H9 (cell line): ENCODE measurements at regions not wholly inside any gene's neighbourhood (a gene's known extent, or its start where the extent isn't known, plus 50 kb on each side); places are given as distances from the start of the nearest gene placed in this dataset.

Source experiments
- DNase-seq: peaks from one replicate; pipeline ENCODE4 v3.0.0-alpha.2; 2017
- H2AFZ ChIP-seq: one replicate; pipeline ENCODE4 v1.6.1; 2013; ENCODE audit warnings: mild to moderate bottlenecking, low read length, control low read depth, moderate library complexity
- H2AK5ac ChIP-seq: 2 replicates; pipeline ENCODE4 v1.6.1; 2013; ENCODE audit warnings: low read length, control low read depth, mixed read lengths; ENCODE audit not compliant: insufficient read length
- H2BK120ac ChIP-seq: one replicate; pipeline ENCODE4 v1.6.1; 2013; ENCODE audit warnings: low read depth, mild to moderate bottlenecking, low read length, control low read depth, inconsistent platforms; ENCODE audit not compliant: poor library complexity, severe bottlenecking
- H2BK12ac ChIP-seq: 2 replicates; pipeline ENCODE4 v1.6.1; 2013; ENCODE audit warnings: low read length, control low read depth, mixed read lengths, low read depth; ENCODE audit not compliant: insufficient read length
- H2BK15ac ChIP-seq: 2 replicates; pipeline ENCODE4 v1.6.1; 2013; ENCODE audit warnings: low read depth, low read length, control low read depth
- H2BK20ac ChIP-seq: one replicate; pipeline ENCODE4 v1.6.1; 2013; ENCODE audit warnings: low read depth, mild to moderate bottlenecking, low read length, control low read depth, inconsistent platforms; ENCODE audit not compliant: poor library complexity, severe bottlenecking
- H2BK5ac ChIP-seq: 2 replicates; pipeline ENCODE4 v1.6.1; 2013; ENCODE audit warnings: low read length, control low read depth, mixed read lengths; ENCODE audit not compliant: insufficient read length
- H3K14ac ChIP-seq: 2 replicates; pipeline ENCODE4 v1.6.1; 2013; ENCODE audit warnings: low read length, control low read depth; ENCODE audit not compliant: insufficient read depth
- H3K18ac ChIP-seq: 2 replicates; pipeline ENCODE4 v1.6.1; 2013; ENCODE audit warnings: low read depth, mild to moderate bottlenecking, mixed read lengths, low read length, control low read depth; ENCODE audit not compliant: insufficient read length
- H3K23ac ChIP-seq: 2 replicates; pipeline ENCODE4 v1.6.1; 2013; ENCODE audit warnings: low read length, control low read depth, mixed read lengths, low read depth; ENCODE audit not compliant: insufficient read length
- H3K23me2 ChIP-seq: 2 replicates; pipeline ENCODE4 v1.6.1; 2013; ENCODE audit warnings: low read depth, mild to moderate bottlenecking, mixed read lengths, low read length, control low read depth; ENCODE audit not compliant: insufficient read length, poor library complexity, severe bottlenecking
- H3K27ac ChIP-seq: 2 replicates; pipeline ENCODE4 v1.5.1; 2013; ENCODE audit warnings: low read length, control low read depth, mixed read lengths, low read depth; ENCODE audit not compliant: insufficient read length
- H3K27me3 ChIP-seq: 2 replicates; pipeline ENCODE4 v1.6.1; 2013; ENCODE audit warnings: low read length, control low read depth, inconsistent platforms; ENCODE audit not compliant: insufficient read depth
- H3K4ac ChIP-seq: 2 replicates; pipeline ENCODE4 v1.6.1; 2013; ENCODE audit warnings: low read depth, mild to moderate bottlenecking, control low read depth, inconsistent platforms, low read length, moderate library complexity
- H3K4me1 ChIP-seq: 2 replicates; pipeline ENCODE4 v1.6.1; 2013; ENCODE audit warnings: low read length, control low read depth, inconsistent platforms; ENCODE audit not compliant: insufficient read depth
- H3K4me2 ChIP-seq: 2 replicates; pipeline ENCODE4 v1.6.1; 2013; ENCODE audit warnings: low read length, control low read depth, mixed read lengths; ENCODE audit not compliant: insufficient read length, insufficient read depth
- H3K56ac ChIP-seq: 2 replicates; pipeline ENCODE4 v1.6.1; 2013; ENCODE audit warnings: low read depth, mild to moderate bottlenecking, mixed read lengths, low read length, control low read depth; ENCODE audit not compliant: insufficient read length
- H3K79me1 ChIP-seq: 2 replicates; pipeline ENCODE4 v1.6.1; 2013; ENCODE audit warnings: low read depth, mild to moderate bottlenecking, moderate library complexity, low read length, control low read depth, inconsistent platforms; ENCODE audit not compliant: insufficient read depth, poor library complexity, severe bottlenecking
- H3K79me2 ChIP-seq: 2 replicates; pipeline ENCODE4 v1.6.1; 2013; ENCODE audit warnings: low read length, control low read depth, inconsistent platforms; ENCODE audit not compliant: insufficient read depth
- H3K9ac ChIP-seq: 2 replicates; pipeline ENCODE4 v1.6.1; 2013; ENCODE audit warnings: low read length, control low read depth, mixed read lengths; ENCODE audit not compliant: insufficient read length; ENCODE audit errors: extremely low read depth
- H3K9me3 ChIP-seq: one replicate; pipeline ENCODE4 v1.6.1; 2013; ENCODE audit warnings: low read depth, low read length, inconsistent platforms; ENCODE audit not compliant: control insufficient read depth
- H3T11ph ChIP-seq: one replicate; pipeline ENCODE4 v1.6.1; 2013; ENCODE audit warnings: mild to moderate bottlenecking, low read length, control low read depth, inconsistent platforms
- H4K20me1 ChIP-seq: one replicate; pipeline ENCODE4 v1.6.1; 2013; ENCODE audit not compliant: control insufficient read depth, insufficient read length, insufficient read depth
- H4K5ac ChIP-seq: 2 replicates; pipeline ENCODE4 v1.6.1; 2013; ENCODE audit warnings: low read depth, mild to moderate bottlenecking, mixed read lengths, low read length, control low read depth; ENCODE audit not compliant: insufficient read length
- H4K8ac ChIP-seq: replicated peaks from 2 replicates; pipeline ENCODE4 v1.6.1; 2013; ENCODE audit warnings: low read length, control low read depth, mixed read lengths, low read depth; ENCODE audit not compliant: insufficient read length
- H4K91ac ChIP-seq: 2 replicates; pipeline ENCODE4 v1.6.1; 2013; ENCODE audit warnings: low read depth, mild to moderate bottlenecking, moderate library complexity, mixed read lengths, low read length, control low read depth; ENCODE audit not compliant: insufficient read length
- H3K27ac Mint-ChIP-seq, 3 experiments: 2 replicates in 2 of 3; 3 replicates in 1 of 3; pipeline ENCODE4 v1.8.0; 2020 to 2021; ENCODE audit warnings: mixed read lengths in 3 of 3, mild to moderate bottlenecking in 1 of 3, moderate library complexity in 1 of 3
- H3K27me3 Mint-ChIP-seq: 2 replicates; pipeline ENCODE4 v1.8.0; 2021; ENCODE audit warnings: low read depth, mild to moderate bottlenecking, moderate library complexity, mixed read lengths
- H3K36me3 Mint-ChIP-seq, 3 experiments: 2 replicates in 2 of 3; 3 replicates in 1 of 3; pipeline ENCODE4 v1.8.0; 2020 to 2021; ENCODE audit warnings: low read depth in 3 of 3, mixed read lengths in 3 of 3; ENCODE audit not compliant: insufficient read depth in 1 of 3
- H3K4me1 Mint-ChIP-seq, 2 experiments: 2 replicates each; pipeline ENCODE4 v1.8.0; 2020; ENCODE audit warnings: mixed read lengths in 2 of 2
- H3K4me3 Mint-ChIP-seq, 2 experiments: 2 replicates in 1 of 2; 3 replicates in 1 of 2; pipeline ENCODE4 v1.8.0; 2020 to 2021; ENCODE audit warnings: mild to moderate bottlenecking in 2 of 2, mixed read lengths in 2 of 2, moderate library complexity in 1 of 2
- H3K9me3 Mint-ChIP-seq, 2 experiments: 2 replicates in 1 of 2; 3 replicates in 1 of 2; pipeline ENCODE4 v1.8.0; 2020; ENCODE audit warnings: mild to moderate bottlenecking in 2 of 2, mixed read lengths in 2 of 2, moderate library complexity in 1 of 2
- CTCF ChIP-seq: fragments of 200-600 bp; sonication (generic); conservative IDR thresholded peaks from 3 replicates; pipeline ENCODE4 v1.8.0; 2021; ENCODE audit warnings: antibody characterized with exemption, mild to moderate bottlenecking
- WGBS: extraction: QIAGEN DNeasy Blood & Tissue Kit; methylation state at CpG from one replicate; pipeline ENCODE4 v1.1.7; 2013; ENCODE audit warnings: missing lambda C conversion rate, low lambda C conversion rate, mixed read lengths; ENCODE audit not compliant: insufficient read length; ENCODE audit errors: extremely low coverage; 5-methylcytosine and 5-hydroxymethylcytosine counted together

- H3K23ac ChIP-seq = no peak overlapping the region
- Mint-ChIP-seq H3K4me3 (no peak overlapping the region), H3K36me3 (no peaks in the 10 kb centered on the region; a peak in 2 of 7 replicates), H3K4me1 (no peaks in the 10 kb centered on the region), H3K9me3 (peaks cover 0 to 9% of the 10 kb centered on the region in 2 experiments; a peak in 2 of 5 replicates), H3K27ac (no peak overlapping the region), H3K27me3 (no peaks in the 10 kb centered on the region)
- H3K4ac ChIP-seq = no peak overlapping the region
- H3K23me2 ChIP-seq = no peaks in the 10 kb centered on the region
- no peak overlapping the region for H3K4me2 ChIP-seq
- H4K91ac ChIP-seq = no peak overlapping the region
- no peak overlapping the region for H2BK120ac ChIP-seq
- no peak overlapping the region for H3T11ph ChIP-seq
- H2BK5ac ChIP-seq = no peak overlapping the region
- H3K18ac ChIP-seq = no peak overlapping the region
- H3K9ac ChIP-seq = no peak overlapping the region
- no peak for DNase-seq
- H3K14ac ChIP-seq = no peak overlapping the region
- no peak overlapping the region for H2AFZ ChIP-seq
- no CpG with 5 or more reads among the region's 1 CpG for WGBS
- no peaks in the 10 kb centered on the region for H3K27me3 ChIP-seq
- no peaks in the 10 kb centered on the region for H3K79me2 ChIP-seq
- H2AK5ac ChIP-seq = no peak overlapping the region
- H2BK20ac ChIP-seq = no peak overlapping the region
- H3K4me1 ChIP-seq = no peaks in the 10 kb centered on the region
- H3K9me3 ChIP-seq = no peaks in the 10 kb centered on the region
- no peak overlapping the region for H3K56ac ChIP-seq
- no peak for TF ChIP-seq CTCF
- H4K20me1 ChIP-seq = no peaks in the 10 kb centered on the region
- no peak overlapping the region for H4K5ac ChIP-seq
- no peak overlapping the region for H2BK15ac ChIP-seq
- no peak overlapping the region for H2BK12ac ChIP-seq
- H4K8ac ChIP-seq = no peak overlapping the region
- H3K27ac ChIP-seq = no peak overlapping the region
- no peaks in the 10 kb centered on the region for H3K79me1 ChIP-seq
Observed at GRCh38 chr7:52830801-52831200, 204.6 kb upstream of the POM121L12 start.
